HG02938 (cell line): ENCODE measurements at regions not wholly inside any gene's neighbourhood (a gene's known extent, or its start where the extent isn't known, plus 50 kb on each side); places are given as distances from the start of the nearest gene placed in this dataset.
"Not testable (repeated sequence)": the region's sequence is repeated elsewhere in the genome, so short reads cannot be mapped to it uniquely, and the experiment has no call there.

ENCODE experiments used
- ATAC-seq: cut with Tn5 transposase; IDR thresholded peaks from one replicate; pipeline ENCODE4 v1.9.1; 2021; ENCODE audit warnings: mild to moderate bottlenecking, moderate library complexity; ENCODE audit not compliant: unreplicated experiment

DNA sequence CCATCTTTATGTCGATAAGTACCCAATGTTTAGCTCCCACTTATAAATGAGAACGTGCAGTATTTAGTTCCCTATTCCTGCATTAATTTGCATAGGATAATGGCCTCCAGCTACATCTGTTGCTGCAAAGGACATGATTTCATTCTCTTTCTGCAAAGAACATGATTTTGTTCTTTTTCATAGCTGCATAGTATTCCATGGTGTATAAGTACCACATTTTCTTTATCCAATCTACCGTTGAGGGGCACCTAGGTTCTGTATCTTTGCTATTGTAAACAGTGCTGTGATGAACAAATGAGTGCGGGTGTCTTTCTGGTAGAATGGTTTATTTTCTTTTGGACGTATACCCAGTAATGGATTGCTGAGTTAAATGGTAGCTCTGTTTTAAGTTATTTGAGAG is 63.0 kb downstream of the HLX start:
- ATAC-seq: no peak

DNA sequence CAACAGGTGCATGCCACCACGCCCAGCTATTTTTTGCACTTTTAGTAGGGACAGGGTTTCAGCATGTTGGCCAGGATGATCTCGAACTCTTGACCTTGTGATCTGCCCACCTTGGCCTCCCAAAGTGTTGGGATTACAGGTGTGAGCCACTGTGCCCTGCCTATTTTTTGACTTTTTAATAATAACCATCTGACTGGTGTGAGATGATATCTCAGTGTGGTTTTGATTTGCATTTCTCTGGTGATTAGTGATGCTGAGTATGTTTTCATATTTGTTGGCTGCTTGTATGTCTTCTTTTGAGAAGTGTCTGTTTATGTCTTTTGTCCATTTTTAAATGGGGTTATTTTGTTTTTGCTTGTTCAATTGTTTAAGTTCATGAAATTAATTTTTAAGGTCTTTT is 63.7 kb downstream of the HLX start:
- not testable (repeated sequence) for ATAC-seq

DNA sequence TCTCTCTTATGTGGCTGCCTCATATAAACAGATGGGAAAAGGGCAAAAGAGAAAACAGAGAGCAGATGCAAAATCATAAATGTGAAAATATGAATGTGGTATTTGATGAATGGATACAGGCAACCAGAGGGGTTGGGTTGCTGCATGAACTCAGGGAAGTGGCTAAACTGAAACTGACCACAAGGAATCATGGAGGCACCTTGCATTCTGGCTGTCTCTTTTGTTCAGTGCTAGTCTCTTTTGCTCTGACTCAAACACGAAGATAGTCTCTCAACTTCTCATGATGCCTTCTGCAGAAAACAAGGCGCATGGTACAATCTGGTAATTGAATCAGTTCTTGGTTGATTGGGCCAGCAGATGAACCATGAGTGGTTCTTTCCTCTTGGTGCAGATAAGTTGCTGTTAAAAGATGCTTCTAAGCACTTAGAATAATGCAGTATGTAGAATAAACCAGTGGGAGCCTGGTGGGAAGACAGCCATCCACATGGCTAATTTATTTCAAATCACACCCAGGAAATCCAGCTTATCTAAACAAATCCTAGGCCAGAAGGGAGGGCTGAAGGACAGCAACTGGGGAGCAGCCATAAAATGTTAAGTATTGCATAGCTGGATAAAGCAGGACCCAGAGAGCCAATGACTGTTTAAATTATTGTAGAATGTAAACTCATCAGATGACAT is 64.2 kb downstream of the HLX start:
- no peak for ATAC-seq

DNA sequence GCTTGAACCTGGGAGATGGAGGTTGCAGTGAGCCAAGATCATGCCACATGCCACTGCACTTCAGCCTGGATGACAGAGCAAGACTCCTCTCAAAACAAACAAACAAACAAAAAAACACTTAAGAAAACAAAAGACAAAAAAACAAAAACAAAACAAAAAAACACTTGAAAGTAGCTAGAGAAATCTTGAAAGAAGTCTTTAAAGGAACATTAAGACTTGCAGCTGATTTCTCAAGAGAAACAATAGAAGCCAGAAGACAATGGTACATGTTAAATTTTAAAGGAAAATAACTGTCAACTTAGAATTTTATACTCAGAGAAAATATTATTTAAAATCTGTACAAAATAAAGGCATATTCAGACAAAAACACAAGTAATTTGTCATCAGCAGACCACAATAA is 71.3 kb downstream of the HLX start:
- no peak for ATAC-seq

DNA sequence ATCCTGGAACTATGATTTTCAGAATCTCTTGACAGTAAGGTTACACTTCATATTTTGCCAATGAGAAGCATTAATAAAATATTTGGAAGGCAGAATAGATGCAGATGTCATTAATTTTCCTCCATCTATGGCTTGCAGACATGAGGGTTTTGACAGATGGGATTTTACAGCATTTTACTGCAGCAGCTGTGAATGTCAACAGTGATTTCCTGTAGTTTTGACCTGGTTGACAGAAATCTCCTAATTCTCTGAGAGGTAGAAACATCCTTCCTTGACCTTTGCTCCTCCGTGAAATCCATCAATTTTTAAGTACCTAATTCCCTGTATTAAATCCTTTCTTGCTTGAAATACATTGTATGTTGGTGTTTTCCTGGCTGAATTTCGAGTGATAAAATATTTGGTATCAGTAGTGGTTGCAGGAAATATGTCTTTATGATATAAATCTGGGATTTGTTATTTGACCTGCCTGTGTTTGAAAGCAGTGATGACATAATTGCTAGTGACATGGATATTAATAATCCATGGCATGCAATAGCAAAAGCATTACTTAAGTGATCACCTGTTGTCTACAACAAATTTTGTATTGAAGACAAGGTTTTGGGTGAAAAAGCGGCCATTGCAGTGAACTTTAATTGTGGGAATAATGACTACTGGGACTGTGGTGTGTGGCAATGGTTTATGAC is 73.9 kb downstream of the HLX start:
- no peak for ATAC-seq

DNA sequence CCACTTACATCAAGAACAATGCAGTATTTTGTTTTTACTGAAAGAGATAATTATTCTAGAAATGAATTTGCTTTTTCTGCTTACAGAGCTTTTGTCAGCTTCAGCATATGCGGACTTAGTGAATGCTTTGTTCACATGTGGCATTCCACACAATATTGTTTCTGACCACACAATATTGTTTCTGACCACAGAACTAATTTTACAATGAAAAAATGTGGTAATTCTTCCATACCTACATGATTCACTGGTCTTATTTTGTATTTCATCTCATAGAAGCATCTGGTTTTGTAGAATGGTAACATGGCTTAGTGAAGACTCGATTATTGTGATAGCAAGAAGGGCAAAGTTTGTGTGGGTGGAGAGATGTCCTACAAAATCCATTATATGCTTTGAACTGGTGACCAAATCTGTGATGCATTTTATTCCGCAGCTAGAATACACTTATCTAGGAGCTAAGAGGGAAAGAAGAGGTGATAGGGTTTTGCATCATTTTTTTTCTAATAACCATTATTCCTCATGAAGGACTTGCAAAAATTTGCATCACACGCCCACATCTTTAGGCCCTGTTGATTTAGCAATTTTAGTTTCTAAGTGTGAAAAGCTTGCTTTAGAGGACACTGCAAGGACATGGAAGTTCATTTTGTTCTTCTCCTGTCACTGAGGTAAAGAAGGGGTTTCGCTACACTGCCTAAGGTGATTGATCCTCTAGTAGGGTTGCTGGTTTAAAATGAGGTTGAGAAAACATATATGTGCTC is 75.3 kb downstream of the HLX start:
- ATAC-seq: no peak

DNA sequence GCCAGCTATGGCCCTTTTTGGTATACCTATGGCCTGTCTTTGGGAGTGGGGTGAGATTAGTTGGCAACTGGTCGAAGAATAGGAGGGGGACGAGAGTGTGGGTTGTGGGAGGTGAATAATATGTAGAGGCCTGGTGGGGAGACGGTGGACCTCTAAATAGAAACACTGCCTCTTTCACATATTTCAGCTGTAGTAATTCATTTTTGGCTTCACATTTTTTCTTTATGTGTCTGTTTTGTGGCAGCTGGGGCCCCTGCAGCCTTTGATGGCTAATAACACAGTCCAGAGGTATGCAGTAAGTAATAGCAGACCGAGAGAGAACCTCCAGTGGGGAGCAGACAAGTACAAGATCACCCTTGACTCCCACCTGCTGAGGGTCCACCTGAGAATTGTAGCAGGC is 75.9 kb downstream of the HLX start:
- no peak for ATAC-seq

DNA sequence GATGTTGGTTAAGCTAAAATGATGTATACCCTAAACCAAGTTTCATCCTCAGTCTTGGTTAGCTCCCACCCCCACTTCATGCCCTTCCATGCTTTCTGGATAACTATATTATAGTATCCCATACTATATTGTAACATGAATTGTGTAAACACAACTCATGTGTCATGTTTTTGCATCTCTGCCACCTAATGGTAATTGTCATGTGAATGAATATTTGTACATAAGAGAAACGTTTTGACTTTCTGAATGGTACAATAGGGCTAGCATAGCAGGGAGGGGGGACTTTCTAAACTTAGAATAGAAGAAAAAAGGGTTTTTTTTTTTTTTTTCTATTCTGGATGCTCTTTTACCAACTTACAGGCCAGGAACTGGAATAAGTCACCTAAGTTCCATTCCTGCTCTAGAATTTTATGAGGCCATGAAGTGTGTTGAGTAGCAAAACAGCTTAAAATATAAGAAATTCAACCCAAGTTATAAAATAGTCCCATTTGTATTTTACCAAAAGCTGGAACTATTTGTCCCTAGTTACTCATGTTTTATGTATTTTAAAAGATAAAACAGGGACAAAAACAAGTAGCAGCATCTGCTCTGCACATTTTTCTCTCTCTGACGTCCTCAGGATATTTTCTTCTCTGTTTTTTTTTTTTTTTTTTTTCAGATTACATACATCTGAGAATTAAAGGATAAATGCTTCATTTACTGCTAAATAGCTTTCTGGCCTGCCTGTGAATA is 77.4 kb downstream of the HLX start:
- ATAC-seq: no peak

DNA sequence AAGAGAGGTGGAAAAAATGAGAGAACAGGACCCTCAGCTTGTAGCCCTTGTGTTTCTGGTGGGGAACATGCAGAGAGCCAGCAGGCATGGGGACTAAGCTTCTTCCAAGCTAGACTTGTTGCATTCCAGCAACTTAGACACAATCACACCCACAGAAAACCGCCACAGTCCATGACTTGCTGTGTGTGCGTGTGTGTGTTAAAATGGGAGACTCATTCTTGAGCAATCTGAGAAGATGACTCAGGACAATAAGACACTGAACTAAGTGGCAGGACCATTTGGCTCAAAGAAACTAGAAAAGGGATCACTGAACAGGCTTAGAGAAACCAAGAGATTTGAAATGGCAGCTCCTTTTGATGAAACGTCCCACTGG is 78.0 kb downstream of the HLX start:
- no peak for ATAC-seq

DNA sequence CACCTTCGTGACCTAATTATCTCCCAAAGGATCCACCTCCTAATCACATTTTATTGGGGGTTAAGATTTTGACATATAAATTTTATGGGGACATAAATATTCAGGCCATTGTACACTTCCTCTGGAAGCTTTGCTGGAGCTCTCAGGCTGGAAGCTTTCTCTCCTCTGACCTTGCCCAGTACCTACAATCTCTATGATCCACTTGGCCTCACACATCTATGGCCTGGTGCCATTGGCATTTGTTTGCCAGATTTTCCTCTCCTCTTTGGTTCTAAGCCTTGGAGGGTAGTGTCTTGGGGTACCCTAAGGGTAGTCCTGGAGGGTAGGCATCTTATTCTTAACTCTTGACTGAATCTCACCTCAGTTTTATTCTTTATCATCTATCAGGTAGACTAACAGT is 79.0 kb downstream of the HLX start:
- no peak for ATAC-seq

DNA sequence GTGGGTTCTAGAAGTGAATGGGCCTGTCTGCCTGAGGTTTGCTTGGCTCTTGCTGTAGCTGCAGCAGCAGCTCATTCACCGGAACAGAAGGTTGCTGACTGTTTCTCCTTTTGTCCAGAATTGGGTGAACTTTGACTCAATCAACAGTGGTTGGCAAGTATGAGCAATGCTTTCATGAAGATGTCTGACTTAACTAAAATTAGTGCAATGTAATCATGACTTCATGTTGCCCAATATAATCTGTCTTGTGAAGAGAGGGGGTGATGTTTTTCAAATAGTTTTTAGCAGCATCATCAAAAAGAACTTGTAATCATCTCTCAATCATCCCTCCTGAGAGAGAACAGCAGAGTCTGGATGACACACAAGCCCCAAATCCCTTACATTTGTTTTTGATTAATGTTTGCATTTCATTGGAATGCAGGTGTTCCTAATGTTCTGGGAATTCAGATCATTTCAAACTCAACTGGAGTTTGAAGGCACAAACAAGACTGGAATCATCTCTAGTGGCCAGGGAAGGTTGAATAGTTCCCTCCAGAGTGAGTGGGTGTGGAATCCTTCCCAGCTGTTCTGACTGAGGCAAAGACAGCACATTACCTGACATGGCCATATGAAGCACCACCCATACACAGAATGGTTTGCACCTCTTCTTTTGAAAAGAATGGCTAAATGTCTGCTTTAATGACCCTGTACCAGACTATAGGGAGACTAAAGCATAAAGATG is 82.9 kb downstream of the HLX start:
- ATAC-seq: no peak

DNA sequence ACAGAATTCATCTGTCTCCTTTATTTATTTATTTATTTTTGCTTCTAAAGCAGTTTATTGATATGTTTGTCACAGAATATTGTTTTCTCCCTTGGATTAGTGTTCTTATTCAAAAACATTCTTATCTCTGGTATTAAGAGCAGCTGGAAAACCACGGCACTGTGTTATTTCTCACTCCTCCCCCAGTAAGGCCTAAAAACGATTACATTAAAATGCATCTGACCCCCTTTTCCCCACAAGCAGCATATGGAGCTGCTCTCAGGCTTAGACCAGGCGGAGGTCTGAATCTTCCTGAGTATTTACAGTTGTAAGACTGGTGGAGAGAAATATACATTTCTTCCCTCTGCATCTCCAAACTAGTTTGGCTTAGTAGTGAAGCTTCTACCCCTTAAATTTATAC is 86.8 kb downstream of the HLX start:
- ATAC-seq: no peak

DNA sequence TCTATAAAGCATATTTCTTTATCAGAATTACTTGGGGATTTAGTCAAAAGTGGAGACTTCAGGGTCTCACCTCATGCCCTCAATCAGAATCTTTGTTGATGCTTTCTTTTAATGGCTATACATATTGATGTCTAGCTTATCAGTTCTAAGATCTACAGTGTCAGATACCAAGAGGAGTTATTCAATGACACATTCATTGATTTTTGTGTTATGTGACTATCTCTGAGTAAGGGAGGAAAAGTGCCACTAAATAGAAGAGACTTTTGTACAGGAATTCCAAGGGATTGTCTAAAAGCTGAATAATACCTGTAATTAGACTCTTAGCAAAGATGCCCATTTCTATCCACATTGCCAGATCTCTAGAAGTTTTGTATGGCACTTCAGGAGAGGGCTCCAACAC is 87.2 kb downstream of the HLX start:
- no peak for ATAC-seq

DNA sequence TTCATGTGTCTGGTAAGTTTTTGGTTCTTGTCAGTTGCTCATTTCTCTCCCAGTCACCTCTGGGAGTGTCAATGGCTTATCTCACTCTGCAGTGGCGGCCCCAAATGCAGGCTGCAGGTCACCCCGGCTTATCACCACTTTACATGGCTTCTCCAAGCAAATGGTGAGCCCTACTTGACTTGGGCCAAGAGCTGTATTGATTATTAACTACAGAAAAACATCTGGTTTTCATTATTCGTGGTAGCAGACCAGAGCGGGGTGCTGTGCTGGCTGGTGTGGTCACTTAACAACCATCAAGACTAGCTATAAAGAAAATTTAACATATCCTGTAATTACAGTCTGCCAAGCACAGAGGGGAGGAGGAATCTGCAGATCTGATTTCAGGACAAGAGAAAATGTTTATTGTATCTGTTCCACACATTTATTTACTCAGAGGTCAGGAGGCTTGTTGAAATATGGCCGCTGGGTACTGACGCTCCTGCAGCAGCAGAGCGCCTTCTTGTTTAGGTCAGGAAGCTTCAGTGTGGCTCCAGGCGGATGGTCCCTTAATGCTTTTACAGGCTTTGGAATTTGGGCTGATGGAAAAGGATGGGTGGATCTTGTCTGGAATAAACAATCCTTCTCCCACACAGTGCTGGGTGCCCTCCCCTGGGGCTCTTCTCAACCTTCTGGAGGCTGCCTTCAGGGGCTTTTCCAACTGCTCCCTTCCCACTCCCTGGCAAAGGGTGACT is 87.8 kb downstream of the HLX start:
- ATAC-seq: no peak

DNA sequence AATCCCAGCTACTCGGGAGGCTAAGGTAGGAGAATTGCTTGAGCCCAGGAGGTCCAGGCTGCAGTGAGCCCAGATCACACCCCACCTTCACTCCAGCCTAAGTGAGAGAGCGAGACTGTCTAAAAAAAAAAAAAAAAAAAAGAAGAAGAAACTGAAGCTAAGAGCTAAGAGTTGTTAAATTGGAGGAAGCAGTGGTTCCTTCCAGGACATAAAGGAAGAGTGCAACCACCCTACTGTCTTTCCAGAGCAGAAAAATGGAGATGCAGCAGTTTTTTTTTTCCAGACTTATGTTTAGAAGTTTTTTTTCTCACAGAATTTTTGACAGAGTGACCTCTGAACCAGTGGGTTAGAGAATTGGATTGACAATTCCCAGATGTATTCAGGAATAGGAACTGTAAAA is 88.7 kb downstream of the HLX start:
- no peak for ATAC-seq

DNA sequence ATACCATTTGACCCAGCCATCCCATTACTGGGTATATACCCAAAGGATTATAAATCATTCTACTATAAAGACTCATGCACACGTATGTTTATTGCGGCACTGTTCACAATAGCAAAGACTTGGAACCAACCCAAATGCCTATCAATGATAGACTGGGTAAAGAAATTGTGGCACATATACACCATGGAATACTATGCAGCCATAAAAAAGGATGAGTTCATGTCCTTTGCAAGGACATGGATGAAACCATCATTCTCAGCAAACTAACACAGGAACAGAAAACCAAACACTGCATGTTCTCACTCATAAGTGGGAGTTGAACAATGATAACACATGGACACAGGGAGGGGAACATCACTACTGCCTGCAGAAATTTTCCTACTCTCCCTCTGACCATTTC is 90.0 kb downstream of the HLX start:
- not testable (repeated sequence) for ATAC-seq

DNA sequence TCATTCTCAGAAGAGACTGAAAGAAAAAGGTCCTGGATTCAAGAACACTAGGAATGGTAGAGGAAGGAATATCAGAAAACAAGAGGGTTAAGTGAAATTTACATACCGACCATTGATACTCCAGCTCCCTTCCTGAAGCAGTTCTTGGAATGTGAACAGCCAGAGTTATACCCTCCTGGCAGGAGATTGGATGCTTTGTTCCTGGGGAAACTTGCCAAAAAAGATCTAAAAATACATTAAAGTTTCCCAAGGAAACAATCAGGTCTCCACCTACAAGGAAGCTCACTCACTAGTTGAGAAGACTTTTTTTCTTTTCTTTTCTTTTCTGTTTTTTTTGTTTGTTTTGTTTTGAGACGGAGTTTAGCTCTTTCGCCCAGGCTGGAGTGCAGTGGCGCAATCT is 91.1 kb downstream of the HLX start:
- no peak for ATAC-seq

DNA sequence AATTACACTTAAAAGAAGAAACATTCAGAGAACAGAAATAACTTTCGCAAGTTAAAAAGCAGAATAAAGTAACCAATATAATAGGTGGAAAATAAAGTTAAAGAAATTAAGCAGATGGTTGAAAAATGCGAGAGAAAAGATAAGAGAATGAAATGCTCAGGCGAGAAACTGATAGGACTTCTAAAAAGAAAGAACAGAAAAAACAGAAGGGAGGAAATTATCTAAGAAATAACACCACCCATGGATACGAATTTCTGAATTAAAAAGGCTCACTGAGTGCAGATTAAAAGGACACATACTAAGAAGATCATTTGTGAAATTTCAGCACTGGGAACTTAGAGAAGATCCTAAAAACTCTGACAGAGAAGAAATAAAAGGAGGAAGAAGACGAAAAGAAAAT is 92.0 kb downstream of the HLX start:
- no peak for ATAC-seq

DNA sequence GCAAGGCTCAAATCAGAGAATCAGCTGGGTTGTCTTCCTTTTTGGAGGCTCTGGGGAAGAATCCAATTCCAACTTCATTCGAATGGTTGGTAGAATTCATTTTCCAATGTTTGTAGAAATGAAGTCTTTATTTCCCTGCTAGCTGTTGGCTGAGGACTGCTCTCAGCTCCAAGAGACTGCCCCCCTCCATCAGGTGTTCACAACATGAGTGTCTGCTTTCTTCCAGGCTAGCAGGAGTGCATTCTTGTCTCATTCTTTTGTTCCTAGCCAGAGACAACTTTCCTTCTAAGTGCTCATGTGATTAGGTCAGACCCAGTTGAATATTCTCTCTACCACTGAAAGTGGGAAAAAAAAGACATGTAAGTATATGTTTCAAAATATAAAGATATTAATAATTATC is 95.2 kb downstream of the HLX start:
- ATAC-seq: no peak

DNA sequence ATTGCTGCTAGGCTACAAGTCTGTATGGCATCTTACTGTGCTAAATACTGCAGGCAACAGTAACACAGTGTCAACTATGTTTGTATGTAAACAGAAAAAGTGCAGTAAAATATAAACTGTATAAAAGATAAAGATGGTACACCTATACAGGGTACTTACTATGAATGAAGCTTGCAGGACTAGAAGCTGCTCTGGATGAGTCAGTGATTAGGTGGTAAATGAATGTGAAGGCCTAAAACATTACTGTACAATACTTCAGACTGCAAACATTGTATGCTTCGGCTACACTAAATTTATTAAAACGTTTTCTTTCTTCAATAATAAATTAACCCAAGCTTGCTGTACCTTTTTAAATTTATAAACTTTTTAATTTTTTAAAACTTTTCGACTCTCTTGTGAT is 97.1 kb downstream of the HLX start:
- ATAC-seq: no peak
